ENCODE measurements at regions not wholly inside any gene's neighbourhood (a gene's known extent, or its start where the extent isn't known, plus 50 kb on each side); places are given as distances from the start of the nearest gene placed in this dataset.

DNA sequence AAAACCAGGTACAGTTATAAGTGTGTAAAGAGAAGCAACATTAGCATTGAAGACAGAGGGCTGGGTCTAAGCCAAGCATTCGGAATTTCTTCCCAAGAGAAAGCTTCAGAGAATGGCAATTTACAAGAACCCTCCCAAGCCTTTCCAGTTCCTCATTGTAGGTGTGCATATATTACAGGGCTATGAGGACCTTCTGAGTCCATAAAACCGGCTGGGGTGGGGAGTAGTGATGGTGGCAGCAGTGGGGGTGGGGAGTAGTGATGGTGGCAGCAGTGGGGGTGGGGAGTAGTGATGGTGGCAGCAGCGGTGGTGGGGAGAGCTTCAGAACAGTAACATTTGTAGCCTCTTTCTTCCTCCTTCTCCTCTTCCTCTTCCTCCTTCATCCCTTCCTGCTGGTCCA is 368.7 kb upstream of the UMPS start:
- no peak overlapping the region for H3K4me3 ChIP-seq (replicated peaks; ENCODE audit: insufficient read depth, low read length)
- H3K27ac ChIP-seq (replicated peaks), result no peak overlapping the region
- DNase-seq (ENCODE audit: low read depth in 1 of 2, low spot score in 1 of 2), result no peak
- TF ChIP-seq SPI1 (IDR thresholded peaks at IDR 0.05; ENCODE audit: borderline replicate concordance, low read depth) (no peak), GABPA (IDR thresholded peaks at IDR 0.05; ENCODE audit: low read depth) (no peak), POLR2AphosphoS5 (IDR thresholded peaks at IDR 0.05; ENCODE audit: low read depth) (no peak)
- TF ChIP-seq, protein P1, sequence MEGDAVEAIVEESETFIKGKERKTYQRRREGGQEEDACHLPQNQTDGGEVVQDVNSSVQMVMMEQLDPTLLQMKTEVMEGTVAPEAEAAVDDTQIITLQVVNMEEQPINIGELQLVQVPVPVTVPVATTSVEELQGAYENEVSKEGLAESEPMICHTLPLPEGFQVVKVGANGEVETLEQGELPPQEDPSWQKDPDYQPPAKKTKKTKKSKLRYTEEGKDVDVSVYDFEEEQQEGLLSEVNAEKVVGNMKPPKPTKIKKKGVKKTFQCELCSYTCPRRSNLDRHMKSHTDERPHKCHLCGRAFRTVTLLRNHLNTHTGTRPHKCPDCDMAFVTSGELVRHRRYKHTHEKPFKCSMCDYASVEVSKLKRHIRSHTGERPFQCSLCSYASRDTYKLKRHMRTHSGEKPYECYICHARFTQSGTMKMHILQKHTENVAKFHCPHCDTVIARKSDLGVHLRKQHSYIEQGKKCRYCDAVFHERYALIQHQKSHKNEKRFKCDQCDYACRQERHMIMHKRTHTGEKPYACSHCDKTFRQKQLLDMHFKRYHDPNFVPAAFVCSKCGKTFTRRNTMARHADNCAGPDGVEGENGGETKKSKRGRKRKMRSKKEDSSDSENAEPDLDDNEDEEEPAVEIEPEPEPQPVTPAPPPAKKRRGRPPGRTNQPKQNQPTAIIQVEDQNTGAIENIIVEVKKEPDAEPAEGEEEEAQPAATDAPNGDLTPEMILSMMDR (IDR thresholded peaks at IDR 0.05; ENCODE audit: insufficient read depth, low read length), result no peak
- TF ChIP-seq, protein P2, sequence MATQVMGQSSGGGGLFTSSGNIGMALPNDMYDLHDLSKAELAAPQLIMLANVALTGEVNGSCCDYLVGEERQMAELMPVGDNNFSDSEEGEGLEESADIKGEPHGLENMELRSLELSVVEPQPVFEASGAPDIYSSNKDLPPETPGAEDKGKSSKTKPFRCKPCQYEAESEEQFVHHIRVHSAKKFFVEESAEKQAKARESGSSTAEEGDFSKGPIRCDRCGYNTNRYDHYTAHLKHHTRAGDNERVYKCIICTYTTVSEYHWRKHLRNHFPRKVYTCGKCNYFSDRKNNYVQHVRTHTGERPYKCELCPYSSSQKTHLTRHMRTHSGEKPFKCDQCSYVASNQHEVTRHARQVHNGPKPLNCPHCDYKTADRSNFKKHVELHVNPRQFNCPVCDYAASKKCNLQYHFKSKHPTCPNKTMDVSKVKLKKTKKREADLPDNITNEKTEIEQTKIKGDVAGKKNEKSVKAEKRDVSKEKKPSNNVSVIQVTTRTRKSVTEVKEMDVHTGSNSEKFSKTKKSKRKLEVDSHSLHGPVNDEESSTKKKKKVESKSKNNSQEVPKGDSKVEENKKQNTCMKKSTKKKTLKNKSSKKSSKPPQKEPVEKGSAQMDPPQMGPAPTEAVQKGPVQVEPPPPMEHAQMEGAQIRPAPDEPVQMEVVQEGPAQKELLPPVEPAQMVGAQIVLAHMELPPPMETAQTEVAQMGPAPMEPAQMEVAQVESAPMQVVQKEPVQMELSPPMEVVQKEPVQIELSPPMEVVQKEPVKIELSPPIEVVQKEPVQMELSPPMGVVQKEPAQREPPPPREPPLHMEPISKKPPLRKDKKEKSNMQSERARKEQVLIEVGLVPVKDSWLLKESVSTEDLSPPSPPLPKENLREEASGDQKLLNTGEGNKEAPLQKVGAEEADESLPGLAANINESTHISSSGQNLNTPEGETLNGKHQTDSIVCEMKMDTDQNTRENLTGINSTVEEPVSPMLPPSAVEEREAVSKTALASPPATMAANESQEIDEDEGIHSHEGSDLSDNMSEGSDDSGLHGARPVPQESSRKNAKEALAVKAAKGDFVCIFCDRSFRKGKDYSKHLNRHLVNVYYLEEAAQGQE (IDR thresholded peaks at IDR 0.05; ENCODE audit: insufficient replicate concordance, low read depth), result no peak
- no peaks in the 10 kb centered on the region for H3K27me3 ChIP-seq (ENCODE audit: insufficient read depth, poor library complexity, severe bottlenecking)

DNA sequence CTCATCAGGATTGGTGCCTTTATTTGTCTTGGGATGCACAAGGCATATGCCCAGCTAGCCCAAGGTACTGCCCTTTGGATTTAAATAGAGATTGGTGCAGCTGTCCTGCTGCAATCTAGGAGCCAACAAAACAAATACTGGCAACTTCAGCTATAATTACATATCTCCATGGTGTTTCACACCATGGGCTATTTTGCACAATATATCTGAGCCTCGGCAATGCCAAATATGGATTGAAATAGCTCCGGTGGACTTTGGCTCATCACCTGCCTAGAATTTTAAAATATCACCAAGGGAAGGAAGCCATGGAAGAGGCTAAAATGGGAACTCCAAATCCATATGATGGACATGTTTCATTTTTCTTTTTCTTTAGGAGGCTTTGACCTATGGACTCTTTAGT is 367.8 kb upstream of the UMPS start:
- Histone ChIP-seq H3K27ac (replicated peaks) (no peak overlapping the region), H3K27me3 (ENCODE audit: insufficient read depth, poor library complexity, severe bottlenecking) (no peaks in the 10 kb centered on the region), H3K4me3 (replicated peaks; ENCODE audit: insufficient read depth, low read length) (no peak overlapping the region)
- no peak for DNase-seq (ENCODE audit: low read depth in 1 of 2, low spot score in 1 of 2)
- no peak for TF ChIP-seq POLR2AphosphoS5 (IDR thresholded peaks at IDR 0.05; ENCODE audit: low read depth)
- no peak for TF ChIP-seq GABPA (IDR thresholded peaks at IDR 0.05; ENCODE audit: low read depth)
- no peak for TF ChIP-seq SPI1 (IDR thresholded peaks at IDR 0.05; ENCODE audit: borderline replicate concordance, low read depth)
- TF ChIP-seq, protein P2 (IDR thresholded peaks at IDR 0.05; ENCODE audit: insufficient replicate concordance, low read depth), result no peak
- TF ChIP-seq, protein P1 (IDR thresholded peaks at IDR 0.05; ENCODE audit: insufficient read depth, low read length), result no peak

DNA sequence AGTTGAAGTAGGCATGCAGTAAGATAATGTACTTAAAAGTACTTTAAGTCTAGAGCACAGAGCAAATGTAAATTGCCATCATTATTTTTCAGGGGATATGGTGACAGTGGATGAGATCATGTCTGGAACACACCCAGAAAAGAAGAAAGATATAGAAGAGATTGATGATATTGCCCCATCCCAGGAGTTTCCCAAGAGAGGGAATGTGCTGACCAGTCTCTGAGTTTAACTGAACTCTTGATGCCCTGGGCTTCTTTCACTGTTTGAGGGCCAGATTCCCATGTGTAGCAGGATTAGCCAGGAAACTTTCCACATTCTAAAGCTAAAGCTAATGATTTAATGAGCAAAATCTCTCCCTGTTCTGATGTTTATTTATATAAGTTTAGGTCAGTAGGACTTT is 366.8 kb upstream of the UMPS start:
- Histone ChIP-seq H3K27ac (replicated peaks) (no peak overlapping the region), H3K4me3 (replicated peaks; ENCODE audit: insufficient read depth, low read length) (no peak overlapping the region), H3K27me3 (ENCODE audit: insufficient read depth, poor library complexity, severe bottlenecking) (no peaks in the 10 kb centered on the region)
- no peak for DNase-seq (ENCODE audit: low read depth in 1 of 2, low spot score in 1 of 2)
- TF ChIP-seq SPI1 (IDR thresholded peaks at IDR 0.05; ENCODE audit: borderline replicate concordance, low read depth) (no peak), POLR2AphosphoS5 (IDR thresholded peaks at IDR 0.05; ENCODE audit: low read depth) (no peak), GABPA (IDR thresholded peaks at IDR 0.05; ENCODE audit: low read depth) (no peak)
- TF ChIP-seq, protein P2 (IDR thresholded peaks at IDR 0.05; ENCODE audit: insufficient replicate concordance, low read depth), result no peak
- TF ChIP-seq, protein P1 (IDR thresholded peaks at IDR 0.05; ENCODE audit: insufficient read depth, low read length), result no peak
